ENCODE measurements at regions not wholly inside any gene's neighbourhood (a gene's known extent, or its start where the extent isn't known, plus 50 kb on each side); places are given as distances from the start of the nearest gene placed in this dataset.

DNA sequence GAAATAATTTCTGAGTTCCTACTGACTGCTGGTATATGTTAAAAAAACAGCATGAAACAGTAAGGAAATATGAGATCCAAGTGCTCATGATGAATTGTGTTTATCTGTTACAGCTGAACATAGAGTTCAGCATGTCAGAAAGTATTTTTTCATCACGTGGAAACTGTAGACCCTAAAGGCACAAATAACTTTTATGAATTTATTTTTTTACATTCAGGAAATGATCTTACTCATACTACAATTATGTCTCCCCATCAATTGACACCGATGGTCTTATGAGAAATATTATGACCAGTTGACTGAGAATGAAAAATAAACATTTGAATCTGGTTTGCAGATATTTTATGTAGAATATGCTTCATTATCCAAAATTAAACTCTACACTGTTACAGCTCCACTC lies 283.1 kb upstream of the SPANXN4 start:
- H3K4me3 ChIP-seq (ENCODE audit: low read depth, low read length) = no peak overlapping the region
- TF ChIP-seq, protein P1, sequence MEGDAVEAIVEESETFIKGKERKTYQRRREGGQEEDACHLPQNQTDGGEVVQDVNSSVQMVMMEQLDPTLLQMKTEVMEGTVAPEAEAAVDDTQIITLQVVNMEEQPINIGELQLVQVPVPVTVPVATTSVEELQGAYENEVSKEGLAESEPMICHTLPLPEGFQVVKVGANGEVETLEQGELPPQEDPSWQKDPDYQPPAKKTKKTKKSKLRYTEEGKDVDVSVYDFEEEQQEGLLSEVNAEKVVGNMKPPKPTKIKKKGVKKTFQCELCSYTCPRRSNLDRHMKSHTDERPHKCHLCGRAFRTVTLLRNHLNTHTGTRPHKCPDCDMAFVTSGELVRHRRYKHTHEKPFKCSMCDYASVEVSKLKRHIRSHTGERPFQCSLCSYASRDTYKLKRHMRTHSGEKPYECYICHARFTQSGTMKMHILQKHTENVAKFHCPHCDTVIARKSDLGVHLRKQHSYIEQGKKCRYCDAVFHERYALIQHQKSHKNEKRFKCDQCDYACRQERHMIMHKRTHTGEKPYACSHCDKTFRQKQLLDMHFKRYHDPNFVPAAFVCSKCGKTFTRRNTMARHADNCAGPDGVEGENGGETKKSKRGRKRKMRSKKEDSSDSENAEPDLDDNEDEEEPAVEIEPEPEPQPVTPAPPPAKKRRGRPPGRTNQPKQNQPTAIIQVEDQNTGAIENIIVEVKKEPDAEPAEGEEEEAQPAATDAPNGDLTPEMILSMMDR (IDR thresholded peaks at IDR 0.05; ENCODE audit: borderline replicate concordance, insufficient read depth, low read depth, low read length) = no peak

DNA sequence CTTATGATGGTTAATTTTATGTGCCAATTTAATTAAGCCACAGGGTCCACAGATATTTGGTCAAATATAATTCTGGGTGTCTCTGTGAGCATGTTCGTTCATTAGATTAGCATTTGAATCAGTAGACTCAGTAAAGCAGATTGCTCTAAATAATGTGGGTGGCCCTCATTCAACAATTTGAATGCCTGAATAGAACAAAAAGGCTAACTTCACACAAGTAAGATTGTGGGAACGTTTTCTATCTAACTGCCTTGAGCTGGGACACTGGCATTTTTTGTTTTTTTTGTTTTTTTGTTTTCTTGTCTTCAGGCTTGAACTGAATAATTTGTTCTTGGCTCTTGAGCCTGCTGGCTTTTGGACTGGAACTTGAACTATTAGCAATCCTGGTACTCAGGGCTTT lies 292.4 kb upstream of the SPANXN4 start:
- TF ChIP-seq, protein P1 (IDR thresholded peaks at IDR 0.05; ENCODE audit: borderline replicate concordance, insufficient read depth, low read depth, low read length) = no peak
- H3K4me3 ChIP-seq (ENCODE audit: low read depth, low read length) = no peak overlapping the region

DNA sequence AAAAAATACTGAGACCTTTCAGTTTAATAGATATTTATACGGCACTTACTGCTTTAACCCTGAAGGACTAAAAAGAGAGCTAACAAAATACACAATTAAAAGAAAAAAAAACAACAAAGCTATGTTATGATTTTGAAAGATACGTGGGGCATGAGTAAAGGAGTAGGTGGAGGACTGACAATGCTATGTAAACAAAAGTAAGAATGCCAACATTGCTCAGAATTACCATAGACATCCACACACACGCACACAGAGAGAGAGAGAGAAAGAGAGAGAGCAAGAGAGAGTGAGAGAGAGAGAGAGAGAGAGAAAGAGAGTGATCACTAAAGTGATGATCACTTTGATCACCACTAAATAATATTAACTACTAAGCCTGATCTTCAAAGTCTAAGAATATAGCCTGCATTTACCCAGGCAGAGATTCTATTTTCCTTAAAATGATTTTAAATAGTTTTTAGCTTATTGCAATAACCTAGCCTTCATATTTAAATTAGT lies 313.9 kb upstream of the SPANXN4 start:
- TF ChIP-seq, protein P1 (IDR thresholded peaks at IDR 0.05; ENCODE audit: borderline replicate concordance, insufficient read depth, low read depth, low read length) = no peak
- no peak overlapping the region for H3K4me3 ChIP-seq (ENCODE audit: low read depth, low read length)

DNA sequence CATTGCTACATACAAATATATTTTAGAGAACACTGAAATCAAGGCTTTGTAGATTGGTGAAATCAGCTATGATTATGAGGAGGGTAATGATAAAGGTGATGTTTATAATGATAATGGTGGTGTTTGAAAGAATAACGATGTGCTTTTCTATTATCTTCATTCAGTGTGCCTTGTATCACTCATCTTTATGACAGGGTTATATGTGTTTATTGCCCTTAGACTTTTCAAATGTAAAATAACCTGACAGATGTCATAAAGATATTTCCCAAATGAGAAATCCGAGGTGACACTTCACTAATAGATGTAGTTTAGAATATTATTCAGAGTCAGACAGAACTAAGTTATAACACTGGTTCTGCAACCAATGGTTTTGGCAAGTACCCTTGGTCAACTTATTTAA lies 323.0 kb upstream of the SPANXN4 start:
- H3K4me3 ChIP-seq (ENCODE audit: low read depth, low read length) = no peak overlapping the region
- TF ChIP-seq, protein P1 (IDR thresholded peaks at IDR 0.05; ENCODE audit: borderline replicate concordance, insufficient read depth, low read depth, low read length) = no peak

DNA sequence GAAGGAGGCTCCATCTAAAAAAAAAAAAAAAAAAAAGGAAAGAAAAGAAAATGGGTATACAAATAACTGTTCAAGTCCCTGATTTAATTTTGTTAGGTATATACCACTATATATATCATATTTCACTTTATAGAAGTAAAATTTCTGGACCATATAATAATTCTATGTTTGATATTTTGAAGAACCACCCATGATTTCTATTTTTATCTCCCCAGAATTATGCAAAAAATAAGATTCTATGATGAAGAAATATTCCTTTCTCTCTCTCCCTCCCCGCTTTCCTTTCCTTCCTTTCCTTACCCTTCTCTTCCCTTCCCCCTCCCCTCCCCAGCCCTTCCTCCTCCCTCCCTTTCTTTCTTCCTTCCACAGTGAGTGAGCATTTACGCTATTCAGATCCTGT lies 337.5 kb upstream of the SPANXN4 start:
- TF ChIP-seq, protein P1 (IDR thresholded peaks at IDR 0.05; ENCODE audit: borderline replicate concordance, insufficient read depth, low read depth, low read length) = no peak
- no peak overlapping the region for H3K4me3 ChIP-seq (ENCODE audit: low read depth, low read length)

DNA sequence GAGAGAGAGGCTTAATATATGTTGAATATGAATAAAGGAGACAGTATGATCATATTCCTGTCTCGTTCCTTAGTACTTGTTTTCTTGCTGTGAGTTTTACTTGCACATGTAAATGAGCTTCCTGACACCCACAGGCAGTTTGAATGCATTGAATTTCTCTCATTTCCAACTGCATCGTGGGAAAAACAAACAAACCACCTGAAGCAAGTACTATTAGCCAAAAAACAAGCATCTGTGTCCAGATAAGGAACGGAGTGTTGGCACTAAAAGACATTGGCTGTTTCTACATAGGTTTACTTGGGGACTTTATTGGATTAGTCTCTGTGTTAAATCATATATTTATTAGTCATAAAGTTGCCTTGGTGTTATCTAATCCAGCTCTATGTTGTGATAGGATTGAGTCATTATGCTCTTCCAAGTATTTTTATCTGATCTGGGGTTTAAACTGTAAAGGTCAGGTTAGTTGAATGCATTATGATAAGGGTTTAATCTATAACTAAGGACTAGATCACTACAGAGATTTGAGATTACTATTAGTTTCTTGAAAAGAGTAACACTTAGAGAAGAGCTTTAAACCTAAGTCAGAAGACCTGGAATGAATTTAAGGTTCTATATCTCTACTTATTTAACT lies 339.0 kb upstream of the SPANXN4 start:
- H3K4me3 ChIP-seq (ENCODE audit: low read depth, low read length) = no peak overlapping the region
- TF ChIP-seq, protein P1 (IDR thresholded peaks at IDR 0.05; ENCODE audit: borderline replicate concordance, insufficient read depth, low read depth, low read length) = no peak

DNA sequence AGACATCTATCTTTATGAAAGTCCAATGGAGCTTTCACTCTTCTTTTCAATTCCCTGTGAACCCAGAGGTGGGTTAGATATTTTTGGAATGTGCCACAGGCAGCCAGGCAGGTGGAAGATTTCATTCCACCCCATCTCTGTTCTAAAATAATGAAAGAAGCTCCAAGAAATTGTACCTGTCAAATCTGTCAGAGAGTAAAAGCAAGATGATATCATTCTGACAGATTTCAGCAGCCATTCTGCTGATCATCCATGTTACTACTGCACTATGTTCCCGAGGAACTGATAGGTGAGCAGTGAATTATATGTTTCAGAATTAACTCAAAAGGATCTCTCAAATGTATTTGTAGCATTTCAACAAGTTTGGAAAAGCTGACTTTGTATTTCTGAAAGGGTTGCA lies 339.5 kb upstream of the SPANXN4 start:
- TF ChIP-seq, protein P1 (IDR thresholded peaks at IDR 0.05; ENCODE audit: borderline replicate concordance, insufficient read depth, low read depth, low read length) = no peak
- no peak overlapping the region for H3K4me3 ChIP-seq (ENCODE audit: low read depth, low read length)
